ENCODE measurements at regions not wholly inside any gene's neighbourhood (a gene's known extent, or its start where the extent isn't known, plus 50 kb on each side); places are given as distances from the start of the nearest gene placed in this dataset.

DNA sequence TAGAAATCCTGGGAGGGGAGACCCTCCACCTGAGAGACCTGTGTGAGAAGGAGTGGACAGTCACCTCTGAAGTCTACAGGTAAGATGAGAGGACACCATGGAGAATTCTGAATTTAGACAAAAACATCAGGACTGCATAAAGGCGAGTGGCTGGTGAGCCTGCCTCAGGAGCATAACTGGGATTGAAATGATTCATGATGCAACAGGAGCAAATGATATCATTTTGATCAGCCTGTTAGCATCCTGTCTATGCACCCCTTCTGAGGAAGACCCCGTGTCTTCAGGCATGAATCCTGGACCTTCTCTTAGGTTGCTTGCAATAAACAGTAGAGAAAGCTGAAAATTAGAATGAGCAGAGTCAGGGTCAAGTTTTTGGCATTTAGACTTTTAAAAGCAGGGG, 245.8 kb downstream of the ETAA1 start:
- TF ChIP-seq, protein P1, sequence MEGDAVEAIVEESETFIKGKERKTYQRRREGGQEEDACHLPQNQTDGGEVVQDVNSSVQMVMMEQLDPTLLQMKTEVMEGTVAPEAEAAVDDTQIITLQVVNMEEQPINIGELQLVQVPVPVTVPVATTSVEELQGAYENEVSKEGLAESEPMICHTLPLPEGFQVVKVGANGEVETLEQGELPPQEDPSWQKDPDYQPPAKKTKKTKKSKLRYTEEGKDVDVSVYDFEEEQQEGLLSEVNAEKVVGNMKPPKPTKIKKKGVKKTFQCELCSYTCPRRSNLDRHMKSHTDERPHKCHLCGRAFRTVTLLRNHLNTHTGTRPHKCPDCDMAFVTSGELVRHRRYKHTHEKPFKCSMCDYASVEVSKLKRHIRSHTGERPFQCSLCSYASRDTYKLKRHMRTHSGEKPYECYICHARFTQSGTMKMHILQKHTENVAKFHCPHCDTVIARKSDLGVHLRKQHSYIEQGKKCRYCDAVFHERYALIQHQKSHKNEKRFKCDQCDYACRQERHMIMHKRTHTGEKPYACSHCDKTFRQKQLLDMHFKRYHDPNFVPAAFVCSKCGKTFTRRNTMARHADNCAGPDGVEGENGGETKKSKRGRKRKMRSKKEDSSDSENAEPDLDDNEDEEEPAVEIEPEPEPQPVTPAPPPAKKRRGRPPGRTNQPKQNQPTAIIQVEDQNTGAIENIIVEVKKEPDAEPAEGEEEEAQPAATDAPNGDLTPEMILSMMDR (IDR thresholded peaks at IDR 0.05; ENCODE audit: control insufficient read depth, insufficient read depth, low read depth, low read length, missing control alignments), result no peak
- no peak for DNase-seq (ENCODE audit: low read depth)
- no peak overlapping the region for H3K4me3 ChIP-seq (ENCODE audit: control insufficient read depth, low read depth, low read length)

DNA sequence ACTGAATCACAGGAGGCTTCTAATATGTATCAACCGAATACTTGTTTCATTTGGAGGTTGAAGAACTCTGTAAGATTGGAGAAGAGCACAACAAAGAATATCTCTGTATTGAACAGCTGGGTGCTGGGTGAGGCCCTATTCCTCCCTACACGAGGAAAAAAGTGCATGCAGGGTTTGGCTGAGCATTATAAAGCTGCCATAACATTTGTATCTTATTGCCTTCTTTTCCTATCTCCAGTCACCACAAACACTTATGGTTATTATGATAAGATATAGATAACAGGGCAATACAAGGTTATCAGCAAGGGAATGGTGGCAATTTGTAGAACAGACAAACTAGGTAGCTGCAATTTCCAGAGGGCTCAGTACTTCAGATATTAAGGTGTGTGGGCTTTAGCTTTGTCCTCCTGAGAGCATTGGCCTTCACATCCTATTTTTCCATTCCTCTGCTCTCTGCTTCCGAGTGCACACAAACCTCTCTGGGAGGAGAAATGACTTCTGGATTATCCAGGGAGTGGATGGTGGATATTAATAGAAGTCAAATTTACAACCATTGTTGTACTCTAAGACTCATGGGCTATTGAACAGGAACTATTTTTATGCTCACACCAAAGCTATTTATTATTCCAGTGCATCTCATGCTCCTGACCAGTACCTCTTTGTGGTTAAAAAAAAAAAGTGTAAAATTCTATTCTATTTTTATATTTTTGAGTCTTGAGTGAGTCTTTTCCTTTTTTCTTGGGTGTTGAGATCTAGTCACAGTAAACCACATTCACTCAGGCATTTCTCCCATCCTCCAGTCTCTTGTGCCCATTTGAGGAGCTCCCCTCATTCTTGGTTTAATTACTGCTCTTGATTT, 248.4 kb downstream of the ETAA1 start:
- no peak overlapping the region for H3K4me3 ChIP-seq (ENCODE audit: control insufficient read depth, low read depth, low read length)
- DNase-seq (ENCODE audit: low read depth), result no peak
- TF ChIP-seq, protein P1 (IDR thresholded peaks at IDR 0.05; ENCODE audit: control insufficient read depth, insufficient read depth, low read depth, low read length, missing control alignments), result no peak

DNA sequence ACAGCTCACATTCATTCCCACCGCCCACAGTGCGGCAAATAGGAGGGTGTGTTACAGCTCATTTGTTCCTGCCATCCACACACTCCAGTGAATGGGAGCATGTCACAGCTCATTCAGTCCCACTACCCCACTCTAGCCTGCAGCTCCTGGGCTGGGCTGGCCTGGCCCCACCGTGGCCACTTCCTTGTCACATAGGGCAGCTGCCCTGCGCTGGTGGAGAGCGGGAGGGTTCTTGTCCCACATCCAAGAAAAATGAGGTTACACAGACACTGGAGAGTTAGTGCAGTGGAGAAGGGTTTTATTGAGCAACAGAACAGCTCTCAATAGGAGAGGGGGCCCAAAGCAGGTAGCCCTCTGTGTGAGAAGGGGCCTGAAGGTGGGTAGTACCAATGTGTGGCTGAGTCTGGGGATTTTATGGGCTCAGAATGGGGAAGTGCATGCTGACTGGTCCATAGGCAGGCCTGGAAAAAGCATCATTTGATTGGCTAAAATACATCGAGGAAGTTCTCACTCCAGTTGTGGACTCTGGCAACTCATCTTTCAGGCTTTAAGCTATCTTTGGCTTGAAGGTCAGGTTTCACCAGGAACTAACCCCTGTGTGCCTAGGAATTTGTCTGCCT, 249.7 kb downstream of the ETAA1 start:
- H3K4me3 ChIP-seq (ENCODE audit: control insufficient read depth, low read depth, low read length), result no peak overlapping the region
- DNase-seq (ENCODE audit: low read depth), result no peak
- TF ChIP-seq, protein P1 (IDR thresholded peaks at IDR 0.05; ENCODE audit: control insufficient read depth, insufficient read depth, low read depth, low read length, missing control alignments), result no peak

- no peak for DNase-seq (ENCODE audit: low read depth)
- H3K4me3 ChIP-seq (ENCODE audit: control insufficient read depth, low read depth, low read length), result no peak overlapping the region
- TF ChIP-seq, protein P1 (IDR thresholded peaks at IDR 0.05; ENCODE audit: control insufficient read depth, insufficient read depth, low read depth, low read length, missing control alignments), result no peak
These were observed 252.5 kb downstream of the ETAA1 start for GRCh38 chr2:67649331-67650261.

- H3K4me3 ChIP-seq (ENCODE audit: control insufficient read depth, low read depth, low read length), result no peak overlapping the region
- peak; percentile 90 for DNase-seq (ENCODE audit: low read depth)
- TF ChIP-seq, protein P1 (IDR thresholded peaks at IDR 0.05; ENCODE audit: control insufficient read depth, insufficient read depth, low read depth, low read length, missing control alignments), result peak; percentile 93
These were observed 253.4 kb downstream of the ETAA1 start for GRCh38 chr2:67650291-67651133.
